HG03575 (cell line): ENCODE measurements at regions not wholly inside any gene's neighbourhood (a gene's known extent, or its start where the extent isn't known, plus 50 kb on each side); places are given as distances from the start of the nearest gene placed in this dataset.
"Not testable (repeated sequence)": the region's sequence is repeated elsewhere in the genome, so short reads cannot be mapped to it uniquely, and the experiment has no call there.

ENCODE experiments used
- ATAC-seq: cut with Tn5 transposase; IDR thresholded peaks from one replicate; pipeline ENCODE4 v1.9.1; 2021; ENCODE audit not compliant: unreplicated experiment, insufficient number of reproducible peaks, low FRiP score; ENCODE audit errors: extremely low read depth

DNA sequence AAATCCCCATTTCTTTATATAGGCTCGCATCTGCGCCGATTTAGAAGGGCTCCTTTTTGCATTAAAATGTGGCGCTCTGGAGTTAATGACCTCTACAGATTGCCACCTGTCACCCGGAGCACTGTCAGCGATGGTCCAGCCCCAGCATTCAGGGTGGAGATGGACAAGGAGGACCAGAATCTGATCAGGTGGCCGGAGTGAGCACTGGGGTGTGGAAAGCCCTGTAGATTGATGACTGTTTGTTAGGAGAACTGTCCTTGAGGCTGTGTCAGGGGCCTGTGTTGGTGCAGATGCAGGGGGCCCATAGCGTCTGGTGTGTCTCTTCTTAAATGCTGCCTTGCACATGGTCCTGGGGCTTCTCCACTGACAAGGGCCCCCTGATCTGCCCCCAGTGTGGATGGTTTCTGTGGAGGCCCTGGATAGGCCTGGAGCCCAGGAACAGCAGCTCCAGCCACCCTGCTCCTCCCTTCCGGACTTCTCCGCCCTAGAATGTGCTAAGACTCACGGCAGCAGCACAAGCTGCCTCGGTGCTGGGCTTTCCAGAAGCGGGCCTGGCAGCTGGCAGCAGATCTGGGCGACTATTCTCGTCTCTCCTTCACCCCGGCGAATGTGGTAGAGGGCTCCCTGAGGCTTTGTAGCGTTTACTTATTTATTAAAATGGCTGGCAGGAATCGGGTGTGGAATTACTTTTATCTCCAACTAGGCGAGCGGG, 1333.3 kb downstream of the BRD1 start:
- ATAC-seq: no peak

- no peak for ATAC-seq
Observed at GRCh38 chr22:48493733-48494132, 1333.9 kb downstream of the BRD1 start.

GRCh38 chr22:48492366-48493320, 1335.0 kb downstream of the BRD1 start:
- ATAC-seq: no peak

GRCh38 chr22:48491451-48491941, 1336.2 kb downstream of the BRD1 start:
- no peak for ATAC-seq

DNA sequence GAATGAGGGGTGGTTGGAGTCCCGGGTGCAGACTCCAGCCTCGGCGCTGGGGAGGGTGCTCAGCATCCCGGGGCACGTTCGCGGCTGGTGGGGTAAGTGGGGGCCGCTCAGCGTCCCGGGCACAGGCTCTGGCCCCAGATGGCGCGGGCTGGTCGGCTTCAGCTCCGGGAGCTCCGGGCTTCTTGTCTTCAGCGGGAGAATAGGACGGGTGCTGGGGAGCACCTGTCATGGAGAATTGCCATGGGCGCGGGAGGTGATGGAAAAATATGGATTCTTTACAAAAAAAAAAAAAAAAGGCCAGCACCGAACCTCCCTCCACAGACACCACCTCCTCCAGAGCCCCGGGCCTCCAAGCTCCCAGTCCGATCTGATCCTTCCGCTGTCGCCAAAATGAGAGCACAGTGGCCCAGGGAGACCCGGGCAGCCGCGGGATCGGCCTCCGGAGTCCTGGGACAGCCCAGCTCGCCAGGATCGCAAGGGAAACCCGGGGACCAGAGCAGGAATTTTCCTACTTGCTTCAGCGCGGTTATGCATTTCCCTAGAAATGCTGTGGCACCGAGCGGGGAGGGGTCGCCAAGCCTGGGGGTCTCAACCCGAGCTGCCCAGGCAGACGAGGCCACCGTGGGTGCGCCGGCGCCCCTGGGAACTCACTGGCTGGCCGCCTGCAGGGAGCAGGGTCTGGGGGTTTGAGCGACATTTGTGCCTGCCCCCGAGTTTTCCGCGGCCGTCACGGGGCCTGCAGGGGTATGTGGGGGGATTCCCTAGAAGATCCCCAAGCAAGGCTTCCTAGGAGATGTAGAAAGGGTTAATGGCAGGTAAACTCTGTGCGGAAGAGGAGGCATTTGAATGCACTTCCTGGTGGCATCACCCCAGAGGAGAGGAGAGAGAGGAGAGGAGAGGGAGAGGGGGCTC, 1336.9 kb downstream of the BRD1 start:
- ATAC-seq: no peak

- ATAC-seq: no peak
Observed at GRCh38 chr22:48489551-48490499, 1337.8 kb downstream of the BRD1 start.

DNA sequence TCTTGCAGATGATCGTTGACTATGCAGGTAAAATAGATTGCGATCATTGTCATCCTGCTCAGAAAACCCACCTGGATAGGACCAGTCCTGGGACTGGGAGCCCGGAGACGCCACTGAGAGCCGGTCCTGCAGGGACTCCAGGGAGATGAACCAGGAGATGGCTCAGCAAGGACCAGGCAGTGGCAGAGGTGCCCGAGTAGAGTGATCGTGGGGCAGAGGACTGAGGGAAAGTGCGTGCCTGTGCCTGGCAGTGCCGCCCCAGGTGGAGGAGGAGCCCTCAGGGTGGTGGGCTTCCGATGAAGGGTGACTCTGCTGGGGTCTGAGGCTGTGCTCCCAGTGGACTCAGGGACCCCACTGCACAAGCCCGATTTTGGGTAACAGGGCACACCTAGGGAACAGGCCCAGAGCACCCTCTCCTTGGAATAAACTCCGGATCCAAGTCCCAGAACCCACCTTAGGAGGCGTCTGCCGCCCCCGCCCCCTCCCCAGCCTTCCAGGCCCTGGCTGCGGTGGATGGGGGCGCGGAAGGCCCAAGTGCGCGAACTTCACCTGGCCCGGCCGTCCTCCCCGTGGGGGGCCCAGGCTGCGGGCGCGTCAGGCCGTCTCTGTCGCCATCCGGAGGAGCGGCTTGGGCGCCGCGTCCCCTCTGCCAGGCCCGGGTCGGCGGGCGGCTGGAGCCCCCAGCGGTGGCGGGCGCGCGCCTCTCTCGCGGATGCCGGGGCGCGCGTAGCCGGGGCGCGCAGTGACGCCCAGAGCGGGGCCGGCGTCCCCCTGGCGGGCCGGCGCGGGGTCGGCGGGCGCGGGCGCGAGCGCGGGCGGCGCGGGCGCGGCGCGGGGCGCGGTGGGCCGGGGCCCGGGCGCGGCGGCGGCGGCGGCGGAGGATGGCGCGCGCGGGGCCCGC, 1338.8 kb downstream of the BRD1 start:
- ATAC-seq: no peak

- no peak for ATAC-seq
Observed at GRCh38 chr22:48488149-48488551, 1339.5 kb downstream of the BRD1 start.

GRCh38 chr22:48486558-48486957, 1341.1 kb downstream of the BRD1 start:
- ATAC-seq: no peak

- no peak for ATAC-seq
Observed at GRCh38 chr22:48486134-48486532, 1341.5 kb downstream of the BRD1 start.

GRCh38 chr22:48485149-48486133, 1342.2 kb downstream of the BRD1 start:
- ATAC-seq: no peak

DNA sequence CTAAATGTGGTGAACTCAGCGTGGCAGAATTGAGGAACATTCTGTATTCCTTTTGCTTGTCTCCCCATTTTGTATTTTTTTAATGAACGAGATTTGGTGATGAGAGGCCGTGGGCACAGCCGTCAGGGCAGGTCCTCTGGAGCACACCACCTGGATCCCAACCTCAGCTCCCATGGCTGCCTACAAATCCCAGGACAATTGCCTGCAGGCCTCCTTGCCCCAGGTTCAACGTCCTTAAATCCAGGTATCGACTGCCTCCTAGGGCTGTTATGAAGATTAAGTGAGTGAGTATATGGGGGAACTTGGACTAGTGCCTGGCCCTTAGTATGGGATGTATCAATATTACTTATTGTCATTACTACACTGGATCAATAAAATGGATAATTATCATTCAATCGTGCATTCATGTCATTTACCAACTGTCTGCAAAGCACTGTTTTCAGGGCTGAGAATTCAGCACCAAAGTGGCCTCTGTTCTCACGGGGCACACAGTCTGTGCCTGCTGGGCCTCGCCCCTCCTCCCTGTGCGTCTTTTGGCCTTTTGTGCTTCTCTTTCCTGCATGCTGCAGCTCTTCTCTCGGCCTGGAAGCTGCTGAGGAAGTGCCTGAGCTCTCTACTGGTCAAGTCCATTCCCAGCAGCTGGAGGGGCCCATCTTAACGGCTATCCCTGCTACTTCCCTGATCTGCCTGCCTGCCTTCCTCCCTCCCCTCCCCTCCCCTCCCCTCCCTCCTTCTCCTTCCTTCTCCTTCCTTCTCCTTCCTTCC, 1343.7 kb downstream of the BRD1 start:
- ATAC-seq: no peak

DNA sequence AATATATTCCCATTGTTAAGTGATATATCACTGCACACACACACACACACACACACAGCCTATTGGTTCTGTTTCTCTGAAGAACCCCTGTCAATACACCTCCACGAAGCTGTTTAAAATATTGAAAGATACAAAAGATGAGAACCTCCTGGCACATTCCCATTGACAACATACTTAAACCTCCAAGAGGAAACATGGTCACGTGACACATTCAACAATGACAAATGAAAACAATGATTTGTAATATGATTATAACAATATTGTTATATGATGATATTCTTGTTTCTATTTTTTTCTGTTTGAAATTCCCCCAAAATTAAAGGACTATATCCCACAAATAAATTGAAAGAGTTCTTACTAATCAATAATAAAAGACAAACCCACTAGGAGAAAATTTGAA, 1344.9 kb downstream of the BRD1 start:
- ATAC-seq: no peak

GRCh38 chr22:48482198-48482597, 1345.5 kb downstream of the BRD1 start:
- ATAC-seq: not testable (repeated sequence)

DNA sequence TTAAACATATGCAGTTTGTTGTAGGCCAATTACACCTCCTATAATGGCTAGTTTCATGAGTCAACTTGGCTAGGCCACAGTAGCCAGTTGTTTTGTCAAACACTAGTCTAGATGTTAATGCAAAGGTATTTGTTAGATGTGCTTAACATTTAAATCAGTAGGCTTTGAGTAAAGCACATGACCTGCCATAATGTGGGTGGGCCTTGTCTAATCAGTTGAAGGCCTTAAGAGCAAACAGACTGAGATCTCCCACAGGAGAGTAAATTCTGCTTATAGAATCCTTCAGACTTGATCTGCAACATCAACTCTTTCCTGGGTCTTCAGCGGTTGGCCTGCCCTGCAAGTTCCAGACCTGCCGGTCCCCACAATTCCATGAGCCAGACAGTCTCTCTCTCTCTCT, 1345.9 kb downstream of the BRD1 start:
- ATAC-seq: no peak
